Endothelial cell (in vitro differentiated cells): ENCODE measurements at regions not wholly inside any gene's neighbourhood (a gene's known extent, or its start where the extent isn't known, plus 50 kb on each side); places are given as distances from the start of the nearest gene placed in this dataset.

Experiments used
- DNase-seq: peaks from one replicate; pipeline ENCODE4 v3.0.0; 2021; ENCODE audit warnings: low spot score
- H3K27ac Mint-ChIP-seq: one replicate; pipeline ENCODE4 v1.8.0; 2021; ENCODE audit warnings: mixed read lengths, inconsistent platforms; ENCODE audit not compliant: unreplicated experiment
- H3K27me3 Mint-ChIP-seq: one replicate; pipeline ENCODE4 v1.8.0; 2021; ENCODE audit warnings: mild to moderate bottlenecking, moderate library complexity, mixed read lengths, inconsistent platforms; ENCODE audit not compliant: unreplicated experiment
- H3K36me3 Mint-ChIP-seq: one replicate; pipeline ENCODE4 v1.8.0; 2021; ENCODE audit warnings: mild to moderate bottlenecking, low read depth, mixed read lengths, inconsistent platforms; ENCODE audit not compliant: unreplicated experiment
- H3K4me1 Mint-ChIP-seq: one replicate; pipeline ENCODE4 v1.8.0; 2021; ENCODE audit warnings: mild to moderate bottlenecking, mixed read lengths, inconsistent platforms; ENCODE audit not compliant: unreplicated experiment
- H3K4me3 Mint-ChIP-seq: one replicate; pipeline ENCODE4 v1.8.0; 2021; ENCODE audit warnings: mild to moderate bottlenecking, mixed read lengths, inconsistent platforms; ENCODE audit not compliant: unreplicated experiment
- H3K9me3 Mint-ChIP-seq: one replicate; pipeline ENCODE4 v1.8.0; 2021; ENCODE audit warnings: mixed read lengths, inconsistent platforms; ENCODE audit not compliant: unreplicated experiment
- TF ChIP-seq, protein P1 (sequence below): fragments of 200-600 bp; sonication (generic); IDR thresholded peaks from one replicate; pipeline ENCODE4 v1.5.0; 2021; ENCODE audit warnings: antibody characterized with exemption; ENCODE audit not compliant: unreplicated experiment

DNA sequence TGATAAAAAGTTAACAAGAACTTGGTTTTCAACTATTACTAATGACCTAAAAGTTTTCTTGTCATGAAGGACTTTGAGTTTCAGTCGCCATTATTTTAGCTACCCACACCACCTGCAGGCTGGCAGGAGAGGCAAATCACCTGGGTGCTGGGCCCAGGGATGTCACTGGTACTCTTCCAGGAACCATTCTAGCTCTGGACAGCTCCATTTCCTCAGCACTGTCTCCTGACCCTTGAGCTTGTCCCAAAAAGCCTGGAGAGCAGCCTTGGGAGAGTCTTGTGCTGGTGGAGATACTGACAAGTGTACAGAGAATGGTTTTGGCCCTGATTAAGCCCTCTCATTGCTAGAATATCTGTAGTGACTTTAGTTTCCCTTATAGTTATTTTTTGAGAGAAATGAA, 1924.1 kb upstream of the WWC1 start:
- Mint-ChIP-seq H3K27ac (no peak overlapping the region), H3K27me3 (no peaks in the 10 kb centered on the region)
- TF ChIP-seq, protein P1, sequence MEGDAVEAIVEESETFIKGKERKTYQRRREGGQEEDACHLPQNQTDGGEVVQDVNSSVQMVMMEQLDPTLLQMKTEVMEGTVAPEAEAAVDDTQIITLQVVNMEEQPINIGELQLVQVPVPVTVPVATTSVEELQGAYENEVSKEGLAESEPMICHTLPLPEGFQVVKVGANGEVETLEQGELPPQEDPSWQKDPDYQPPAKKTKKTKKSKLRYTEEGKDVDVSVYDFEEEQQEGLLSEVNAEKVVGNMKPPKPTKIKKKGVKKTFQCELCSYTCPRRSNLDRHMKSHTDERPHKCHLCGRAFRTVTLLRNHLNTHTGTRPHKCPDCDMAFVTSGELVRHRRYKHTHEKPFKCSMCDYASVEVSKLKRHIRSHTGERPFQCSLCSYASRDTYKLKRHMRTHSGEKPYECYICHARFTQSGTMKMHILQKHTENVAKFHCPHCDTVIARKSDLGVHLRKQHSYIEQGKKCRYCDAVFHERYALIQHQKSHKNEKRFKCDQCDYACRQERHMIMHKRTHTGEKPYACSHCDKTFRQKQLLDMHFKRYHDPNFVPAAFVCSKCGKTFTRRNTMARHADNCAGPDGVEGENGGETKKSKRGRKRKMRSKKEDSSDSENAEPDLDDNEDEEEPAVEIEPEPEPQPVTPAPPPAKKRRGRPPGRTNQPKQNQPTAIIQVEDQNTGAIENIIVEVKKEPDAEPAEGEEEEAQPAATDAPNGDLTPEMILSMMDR, result no peak

DNA sequence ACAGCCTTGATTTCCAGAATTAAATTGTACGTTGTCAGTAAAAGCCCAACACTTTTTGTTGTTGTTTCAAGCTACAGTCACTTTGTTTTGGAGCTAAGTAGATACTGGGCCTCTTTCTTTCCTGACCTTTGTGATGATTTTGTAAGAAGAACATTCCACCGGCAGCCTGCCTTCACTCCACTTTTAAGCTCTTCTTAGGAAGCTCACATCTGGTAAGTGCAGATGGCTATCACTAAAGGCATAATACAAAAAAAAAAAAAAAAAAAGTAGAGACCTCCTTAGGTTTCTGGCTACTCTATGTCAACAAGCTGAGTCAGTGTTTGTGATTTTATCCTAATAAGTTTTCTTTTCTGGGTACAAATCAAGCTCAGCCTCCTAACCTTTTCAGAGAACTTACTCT, 1922.1 kb upstream of the WWC1 start:
- DNase-seq, result no peak
- Mint-ChIP-seq H3K4me1 (peaks cover 5% of the 10 kb centered on the region), H3K9me3 (no peaks in the 10 kb centered on the region), H3K36me3 (no peaks in the 10 kb centered on the region), H3K4me3 (no peak overlapping the region), H3K27me3 (no peaks in the 10 kb centered on the region), H3K27ac (peak overlapping the region; percentile 33)
- TF ChIP-seq, protein P1, result no peak

More for the DNA sequence above, 1924.1 kb upstream of the WWC1 start:
- Mint-ChIP-seq H3K9me3 (no peaks in the 10 kb centered on the region), H3K4me3 (no peak overlapping the region), H3K36me3 (no peaks in the 10 kb centered on the region), H3K4me1 (peaks cover 5% of the 10 kb centered on the region)
- DNase-seq, result no peak

DNA sequence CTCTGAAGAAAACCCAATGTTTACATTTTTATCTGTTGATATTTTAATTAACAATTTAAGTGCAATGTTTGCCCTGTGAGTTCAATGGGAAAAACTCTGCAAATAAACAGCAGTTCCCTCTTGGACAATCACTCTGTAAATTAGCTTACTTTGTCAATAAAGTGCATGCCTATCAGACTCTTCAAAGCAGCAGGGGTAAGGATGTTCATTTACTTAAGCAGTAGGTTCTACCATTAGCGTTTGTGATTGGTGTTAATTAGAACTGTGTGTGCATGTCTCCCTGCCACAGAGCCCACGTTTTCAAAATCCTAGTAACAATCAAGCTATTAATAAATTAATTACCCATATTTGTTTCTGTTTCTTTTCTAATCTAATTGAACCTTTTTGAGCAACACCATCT, 1921.6 kb upstream of the WWC1 start:
- no peak for DNase-seq
- Mint-ChIP-seq H3K27ac (no peak overlapping the region), H3K4me1 (peaks cover 5% of the 10 kb centered on the region), H3K9me3 (no peaks in the 10 kb centered on the region), H3K27me3 (no peaks in the 10 kb centered on the region), H3K4me3 (no peak overlapping the region), H3K36me3 (no peaks in the 10 kb centered on the region)
- TF ChIP-seq, protein P1, result no peak

DNA sequence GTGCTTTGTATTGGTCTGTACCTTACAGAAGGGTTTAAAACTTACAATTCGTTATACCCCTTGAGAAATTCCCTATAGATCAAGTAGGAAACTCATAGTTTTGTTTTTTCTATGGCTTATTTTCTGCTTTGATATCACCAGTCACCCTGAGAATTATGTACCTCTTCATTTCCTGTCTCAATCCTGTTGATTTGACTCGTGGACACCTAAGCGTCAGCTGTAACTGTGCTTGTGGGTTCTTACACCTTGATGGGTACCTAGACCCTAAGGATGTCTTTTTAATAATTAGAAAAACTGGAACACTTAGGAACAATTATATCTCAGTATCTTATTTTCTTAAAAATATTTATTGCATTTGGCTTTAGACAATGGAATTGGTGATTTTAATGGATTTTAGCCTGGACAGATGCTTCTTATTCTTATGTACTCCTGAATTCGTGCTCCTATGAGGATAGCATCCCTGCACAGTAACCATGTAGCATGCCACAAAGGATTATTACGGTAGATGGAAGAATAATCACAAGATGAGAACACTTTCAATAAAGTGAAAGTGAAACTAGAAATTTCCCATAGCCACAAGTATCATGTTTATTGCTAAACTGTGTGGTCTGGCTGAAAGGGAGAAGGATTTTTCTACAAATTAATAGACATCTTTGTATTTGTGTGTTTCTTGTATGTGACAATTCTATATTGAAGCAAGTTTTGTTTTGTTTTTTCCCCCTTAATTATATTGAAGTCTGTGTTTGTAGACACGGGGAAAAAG, 1920.3 kb upstream of the WWC1 start:
- TF ChIP-seq, protein P1, result no peak
- Mint-ChIP-seq H3K27me3 (no peaks in the 10 kb centered on the region), H3K36me3 (no peaks in the 10 kb centered on the region), H3K4me1 (peaks cover 5% of the 10 kb centered on the region), H3K4me3 (no peak overlapping the region), H3K9me3 (no peaks in the 10 kb centered on the region), H3K27ac (no peak overlapping the region)
- no peak for DNase-seq

DNA sequence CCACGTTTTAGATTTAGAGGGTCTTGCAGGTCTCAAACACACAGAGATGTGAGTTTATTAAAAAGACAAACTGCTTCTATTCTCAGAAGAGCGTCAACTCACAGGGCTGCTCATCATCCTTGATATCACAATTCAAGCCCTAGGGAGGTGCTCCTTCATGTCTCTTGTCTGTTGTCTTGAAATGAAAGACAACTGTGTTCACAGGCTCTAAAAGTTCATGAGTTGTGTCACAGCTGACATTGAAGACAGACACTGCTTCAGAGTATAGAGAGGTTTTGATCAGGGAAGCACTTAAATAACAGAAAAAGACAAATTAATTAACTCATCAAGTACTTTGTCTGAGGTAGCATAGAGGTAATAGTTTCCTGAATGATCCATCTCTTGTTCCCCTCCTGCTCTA, 1917.6 kb upstream of the WWC1 start:
- no peak for DNase-seq
- Mint-ChIP-seq H3K4me3 (no peak overlapping the region), H3K9me3 (peaks cover 3% of the 10 kb centered on the region), H3K27ac (no peak overlapping the region), H3K36me3 (no peaks in the 10 kb centered on the region), H3K27me3 (peaks cover 4% of the 10 kb centered on the region), H3K4me1 (peaks cover 4% of the 10 kb centered on the region)
- TF ChIP-seq, protein P1, result no peak
